Transverse colon (tissue), 4 donors: ENCODE measurements at regions not wholly inside any gene's neighbourhood (a gene's known extent, or its start where the extent isn't known, plus 50 kb on each side); places are given as distances from the start of the nearest gene placed in this dataset.

ENCODE experiments used
- DNase-seq: peaks from one replicate; pipeline ENCODE4 v3.0.0-alpha.2; 2019
- H3K27ac ChIP-seq, 4 donors: fragments of 200-600 bp; sonication (generic); 2 replicates each; pipeline ENCODE4 v1.5.1; 2016 to 2018; ENCODE audit warnings: inconsistent platforms in 4 of 4
- H3K27me3 ChIP-seq: fragments of 200-600 bp; sonication (generic); 2 replicates; pipeline ENCODE4 v1.5.1; 2017; ENCODE audit warnings: inconsistent platforms
- H3K36me3 ChIP-seq, 4 donors: fragments of 200-600 bp; sonication (generic); 2 replicates each; pipeline ENCODE4 v1.5.1; 2017 to 2019; ENCODE audit warnings: inconsistent platforms in 4 of 4
- H3K4me1 ChIP-seq, 4 donors: fragments of 200-600 bp; sonication (generic); 2 replicates each; pipeline ENCODE4 v1.5.1; 2017 to 2020; ENCODE audit warnings: inconsistent platforms in 4 of 4
- H3K4me3 ChIP-seq, 4 donors: fragments of 200-600 bp; sonication (generic); 1 replicate in 1 of 4; 2 replicates in 3 of 4; pipeline versions ENCODE4 v1.5.1 to v1.6.1; 2017 to 2019; ENCODE audit warnings: inconsistent platforms in 4 of 4
- H3K9me3 ChIP-seq, 2 donors: fragments of 200-600 bp; sonication (generic); 2 replicates each; pipeline ENCODE4 v1.5.1; 2017 to 2019; ENCODE audit warnings: inconsistent platforms in 2 of 2
- EP300 ChIP-seq: sonication (generic); formaldehyde crosslinking; IDR thresholded peaks from one replicate; pipeline ENCODE4 v1.6.1; 2017; ENCODE audit warnings: antibody characterized with exemption, low read depth
- POLR2A ChIP-seq: fragments of 450-650 bp; IDR thresholded peaks from one replicate; pipeline ENCODE4 v1.6.1; 2016; ENCODE audit warnings: antibody characterized with exemption, mild to moderate bottlenecking, moderate library complexity
- POLR2AphosphoS5 ChIP-seq, 3 donors: sonication (generic); formaldehyde crosslinking; IDR thresholded peaks; one replicate each; pipeline ENCODE4 v1.6.1; 2016; ENCODE audit warnings: antibody characterized with exemption in 3 of 3
- WGBS, 2 donors: methylation state at CpG; one replicate each; pipeline ENCODE4 v1.1.5; 2018; ENCODE audit warnings: low coverage in 1 of 2; 5-methylcytosine and 5-hydroxymethylcytosine counted together
- in situ Hi-C, 4 donors: fragments of 200-750 bp; cut with MboI; loops; one replicate each; pipeline versions ENCODE4 v1.15.0 to v1.15.1; 2017; ENCODE audit warnings: low sequenced_read_pairs in 3 of 4, low pct_ligation_motif_present in 1 of 4, low pct_unique_long_range_greater_than_20kb in 1 of 4
- intact Hi-C: fragments of 100-400 bp; cut with DNase I; formaldehyde crosslinking; loops from one replicate; pipeline ENCODE4 v1.15.1; 2023; ENCODE audit warnings: low total_unique reads
- TF ChIP-seq, protein P1 (sequence below), 5 experiments: fragments of 200-600 bp in 3 of 5; fragments of 450-650 bp in 2 of 5; sonication (generic) in 3 of 5; IDR thresholded peaks; 1 replicate in 2 of 5; 2 replicates in 3 of 5; pipeline ENCODE4 v1.5.1; 2016 to 2017; ENCODE audit warnings: antibody characterized with exemption in 5 of 5, inconsistent platforms in 3 of 5, mild to moderate bottlenecking in 2 of 5, moderate library complexity in 1 of 5

DNA sequence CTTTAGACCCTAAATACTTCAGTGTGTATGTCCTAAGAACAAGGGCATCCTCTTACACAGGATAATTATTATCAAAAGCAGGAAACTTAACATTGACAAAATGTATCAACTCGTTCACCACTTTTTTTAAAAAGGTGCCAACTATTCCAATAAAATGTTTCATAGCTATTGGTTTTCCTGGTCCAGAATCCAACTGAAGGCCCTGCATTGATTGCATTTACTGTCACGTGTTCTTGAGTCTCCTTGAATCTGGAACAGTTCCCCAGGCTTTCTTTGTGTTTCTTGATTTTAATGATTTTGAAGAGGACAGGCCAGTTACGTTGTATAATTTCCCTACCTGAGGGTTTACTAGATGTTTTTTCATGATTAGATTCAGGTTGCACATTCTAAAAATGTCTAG lies 94.6 kb upstream of the ARHGEF3 start:
- no peak for DNase-seq
- intact Hi-C loops, result no loop called here
- WGBS, 2 donors, result 88 to 100% methylated on average over 2 to 3 of the region's 3 CpGs
- no peak overlapping the region for H3K27ac ChIP-seq
- peaks cover 0 to 7% (median 0%) of the 10 kb centered on the region in 4 donors for H3K4me1 ChIP-seq
- H3K27me3 ChIP-seq, result no peaks in the 10 kb centered on the region
- H3K9me3 ChIP-seq, result no peaks in the 10 kb centered on the region
- in situ Hi-C loops, result no loop called here
- H3K4me3 ChIP-seq, result no peak overlapping the region
- TF ChIP-seq POLR2AphosphoS5 (IDR thresholded peaks at IDR 0.05) (no peak), POLR2A (no peak), EP300 (no peak)
- TF ChIP-seq, protein P1, sequence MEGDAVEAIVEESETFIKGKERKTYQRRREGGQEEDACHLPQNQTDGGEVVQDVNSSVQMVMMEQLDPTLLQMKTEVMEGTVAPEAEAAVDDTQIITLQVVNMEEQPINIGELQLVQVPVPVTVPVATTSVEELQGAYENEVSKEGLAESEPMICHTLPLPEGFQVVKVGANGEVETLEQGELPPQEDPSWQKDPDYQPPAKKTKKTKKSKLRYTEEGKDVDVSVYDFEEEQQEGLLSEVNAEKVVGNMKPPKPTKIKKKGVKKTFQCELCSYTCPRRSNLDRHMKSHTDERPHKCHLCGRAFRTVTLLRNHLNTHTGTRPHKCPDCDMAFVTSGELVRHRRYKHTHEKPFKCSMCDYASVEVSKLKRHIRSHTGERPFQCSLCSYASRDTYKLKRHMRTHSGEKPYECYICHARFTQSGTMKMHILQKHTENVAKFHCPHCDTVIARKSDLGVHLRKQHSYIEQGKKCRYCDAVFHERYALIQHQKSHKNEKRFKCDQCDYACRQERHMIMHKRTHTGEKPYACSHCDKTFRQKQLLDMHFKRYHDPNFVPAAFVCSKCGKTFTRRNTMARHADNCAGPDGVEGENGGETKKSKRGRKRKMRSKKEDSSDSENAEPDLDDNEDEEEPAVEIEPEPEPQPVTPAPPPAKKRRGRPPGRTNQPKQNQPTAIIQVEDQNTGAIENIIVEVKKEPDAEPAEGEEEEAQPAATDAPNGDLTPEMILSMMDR (IDR thresholded peaks at IDR 0.05), result no peak
- no peaks in the 10 kb centered on the region for H3K36me3 ChIP-seq

DNA sequence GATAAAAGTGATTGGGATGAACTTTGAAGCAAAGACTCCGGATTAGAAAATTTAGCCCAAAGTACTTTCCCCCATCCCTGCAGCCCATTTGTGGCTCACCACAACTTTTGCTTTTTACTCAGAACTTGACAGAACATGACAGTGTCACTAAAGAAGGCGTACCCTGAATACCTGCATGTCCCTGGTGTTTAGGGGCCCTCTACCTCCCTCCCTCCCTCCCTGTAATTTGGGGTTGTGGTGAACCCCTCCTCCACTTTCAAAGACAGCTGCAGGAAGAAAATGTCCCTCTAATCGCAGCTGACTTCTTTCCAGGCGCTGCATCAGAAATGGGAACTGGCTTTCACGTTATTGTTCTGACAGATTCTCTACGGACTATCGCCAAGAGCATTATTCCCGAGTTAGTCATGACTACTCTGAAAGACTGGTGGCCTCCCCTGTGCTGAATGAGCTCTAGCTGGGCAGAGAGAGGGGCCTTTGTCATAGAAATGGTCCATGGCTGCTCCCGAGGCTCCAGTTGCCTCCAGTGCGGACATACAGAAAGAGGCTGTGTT lies 93.2 kb upstream of the ARHGEF3 start:
- Histone ChIP-seq H3K9me3 (no peaks in the 10 kb centered on the region), H3K4me1 (peaks cover 0 to 7% (median 0%) of the 10 kb centered on the region in 4 donors), H3K4me3 (no peak overlapping the region), H3K36me3 (no peaks in the 10 kb centered on the region), H3K27ac (no peak overlapping the region), H3K27me3 (no peaks in the 10 kb centered on the region)
- in situ Hi-C loops (no loop called here), intact Hi-C loops (no loop called here)
- DNase-seq, result no peak
- WGBS, 2 donors, result 65 to 95% methylated on average over 3 to 10 of the region's 10 CpGs
- TF ChIP-seq, protein P1 (IDR thresholded peaks at IDR 0.05), result no peak
- TF ChIP-seq POLR2AphosphoS5 (IDR thresholded peaks at IDR 0.05), result no peak
- TF ChIP-seq EP300, result no peak
- no peak for TF ChIP-seq POLR2A

DNA sequence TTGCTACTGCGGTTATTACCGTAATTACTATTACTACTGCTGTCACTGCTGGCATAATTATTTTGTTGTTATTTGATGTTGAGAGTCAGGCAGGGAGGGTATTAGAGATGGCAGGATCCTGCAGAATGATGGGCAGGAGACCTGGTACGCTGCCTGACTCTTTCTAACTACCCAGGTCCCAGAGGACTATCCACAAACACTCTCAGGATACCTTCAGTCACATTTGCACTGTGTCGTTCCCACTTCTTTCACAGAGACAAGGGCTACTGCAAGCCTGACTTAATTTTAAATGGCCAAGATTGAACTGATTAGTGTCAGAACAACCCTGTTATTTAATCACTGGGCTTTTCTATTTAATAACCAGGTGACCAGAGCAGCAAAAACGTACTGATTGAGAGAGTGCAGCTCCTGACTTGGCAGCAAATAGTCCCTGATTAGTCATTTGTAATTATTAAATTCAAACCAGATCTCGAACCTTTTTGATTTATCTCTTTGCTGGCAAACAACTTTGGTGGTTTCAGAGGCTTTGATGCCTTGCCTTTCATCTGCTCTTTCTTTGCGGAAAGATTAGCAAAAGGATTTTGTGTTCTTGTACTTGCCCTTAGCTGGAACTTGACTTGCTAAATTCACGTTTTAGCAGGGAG lies 88.8 kb upstream of the ARHGEF3 start:
- H3K36me3 ChIP-seq, result no peaks in the 10 kb centered on the region
- intact Hi-C loops (no loop called here), in situ Hi-C loops (no loop called here)
- H3K4me1 ChIP-seq, result peaks cover 0 to 15% (median 3%) of the 10 kb centered on the region in 4 donors
- TF ChIP-seq, protein P1 (IDR thresholded peaks at IDR 0.05), result no peak
- TF ChIP-seq EP300, result no peak
- TF ChIP-seq POLR2A, result no peak
- no peak for TF ChIP-seq POLR2AphosphoS5 (IDR thresholded peaks at IDR 0.05)
- DNase-seq, result no peak
- no peak overlapping the region for H3K27ac ChIP-seq
- WGBS, 2 donors, result 58 to 78% methylated on average over 6 to 8 of the region's 8 CpGs
- no peak overlapping the region for H3K4me3 ChIP-seq
- no peaks in the 10 kb centered on the region for H3K9me3 ChIP-seq
- H3K27me3 ChIP-seq, result no peaks in the 10 kb centered on the region

DNA sequence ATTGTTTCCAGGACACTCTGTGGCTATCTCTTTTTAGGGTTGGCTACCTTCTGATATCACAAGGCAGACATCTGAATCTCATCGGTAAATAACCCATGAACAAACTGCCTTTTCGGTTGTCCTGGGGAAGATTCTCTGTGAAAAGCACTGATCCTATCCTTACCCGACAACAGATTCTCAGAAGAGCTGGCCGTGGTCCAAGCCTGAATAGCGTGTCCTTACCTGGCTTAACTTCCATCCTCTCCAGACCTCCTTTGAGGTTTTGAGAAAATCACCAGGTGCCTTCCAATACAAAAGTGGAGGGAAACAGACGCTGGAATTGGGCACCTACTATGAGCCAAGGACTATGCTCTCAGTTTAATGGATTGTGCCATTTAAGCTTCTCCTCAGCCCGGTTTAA lies 87.4 kb upstream of the ARHGEF3 start:
- peaks cover 0 to 8% (median 3%) of the 10 kb centered on the region in 4 donors for H3K4me1 ChIP-seq
- in situ Hi-C loops (no loop called here), intact Hi-C loops (no loop called here)
- TF ChIP-seq POLR2AphosphoS5 (IDR thresholded peaks at IDR 0.05), result no peak
- no peak for TF ChIP-seq POLR2A
- no peak for TF ChIP-seq EP300
- TF ChIP-seq, protein P1 (IDR thresholded peaks at IDR 0.05), result no peak
- H3K9me3 ChIP-seq, result no peaks in the 10 kb centered on the region
- DNase-seq, result no peak
- no peak overlapping the region for H3K27ac ChIP-seq
- H3K36me3 ChIP-seq, result no peaks in the 10 kb centered on the region
- WGBS, 2 donors, result 73 to 83% methylated on average over 7 of the region's 7 CpGs
- no peak overlapping the region for H3K4me3 ChIP-seq
- no peaks in the 10 kb centered on the region for H3K27me3 ChIP-seq
